GM10266 (cell line): ENCODE measurements at regions not wholly inside any gene's neighbourhood (a gene's known extent, or its start where the extent isn't known, plus 50 kb on each side); places are given as distances from the start of the nearest gene placed in this dataset.

Source experiments
- DNase-seq: peaks from one replicate; pipeline ENCODE4 v3.0.0; 2012; ENCODE audit errors: extremely low spot score
- CTCF ChIP-seq: IDR thresholded peaks from 2 replicates; pipeline ENCODE4 v1.5.1; 2012; ENCODE audit warnings: mild to moderate bottlenecking, low read depth; ENCODE audit not compliant: control insufficient read depth, insufficient read depth; ENCODE audit errors: missing control alignments

- TF ChIP-seq CTCF, result no peak
- no peak for DNase-seq
Observed at GRCh38 chr13:94906605-94907004, 194.3 kb upstream of the SOX21 start.

GRCh38 chr13:94902722-94903407 lies 190.5 kb upstream of the SOX21 start:
- DNase-seq, result no peak
- TF ChIP-seq CTCF, result no peak

- TF ChIP-seq CTCF, result no peak
Observed at GRCh38 chr13:94901070-94901469, 188.7 kb upstream of the SOX21 start.

GRCh38 chr13:94896719-94897317 lies 184.5 kb upstream of the SOX21 start:
- TF ChIP-seq CTCF, result no peak
- DNase-seq, result no peak

More at GRCh38 chr13:94901070-94901469, 188.7 kb upstream of the SOX21 start:
- no peak for DNase-seq

GRCh38 chr13:94896238-94896637 lies 183.9 kb upstream of the SOX21 start:
- TF ChIP-seq CTCF, result no peak
- no peak for DNase-seq

- DNase-seq, result no peak
- TF ChIP-seq CTCF, result no peak
Observed at GRCh38 chr13:94886191-94886590, 173.8 kb upstream of the SOX21 start.

GRCh38 chr13:94880463-94880862 lies 168.1 kb upstream of the SOX21 start:
- no peak for TF ChIP-seq CTCF
- no peak for DNase-seq
